Fibroblast of lung (primary cell): ENCODE measurements at regions not wholly inside any gene's neighbourhood (a gene's known extent, or its start where the extent isn't known, plus 50 kb on each side); places are given as distances from the start of the nearest gene placed in this dataset.

ENCODE experiments used
- EZH2 ChIP-seq: IDR thresholded peaks from 2 replicates; pipeline ENCODE4 v1.5.1; 2012; ENCODE audit warnings: low read length, control low read depth, mild to moderate bottlenecking; ENCODE audit errors: missing control alignments
- TF ChIP-seq, protein P1 (sequence below), 2 donors: IDR thresholded peaks in 1 of 2; conservative IDR thresholded peaks in 1 of 2; 1 replicate in 1 of 2; 2 replicates in 1 of 2; pipeline ENCODE4 v1.5.1; 2011 to 2012; ENCODE audit warnings: low read length in 2 of 2, control low read depth in 1 of 2, inconsistent platforms in 1 of 2, low read depth in 1 of 2, mild to moderate bottlenecking in 1 of 2

- TF ChIP-seq, protein P1, sequence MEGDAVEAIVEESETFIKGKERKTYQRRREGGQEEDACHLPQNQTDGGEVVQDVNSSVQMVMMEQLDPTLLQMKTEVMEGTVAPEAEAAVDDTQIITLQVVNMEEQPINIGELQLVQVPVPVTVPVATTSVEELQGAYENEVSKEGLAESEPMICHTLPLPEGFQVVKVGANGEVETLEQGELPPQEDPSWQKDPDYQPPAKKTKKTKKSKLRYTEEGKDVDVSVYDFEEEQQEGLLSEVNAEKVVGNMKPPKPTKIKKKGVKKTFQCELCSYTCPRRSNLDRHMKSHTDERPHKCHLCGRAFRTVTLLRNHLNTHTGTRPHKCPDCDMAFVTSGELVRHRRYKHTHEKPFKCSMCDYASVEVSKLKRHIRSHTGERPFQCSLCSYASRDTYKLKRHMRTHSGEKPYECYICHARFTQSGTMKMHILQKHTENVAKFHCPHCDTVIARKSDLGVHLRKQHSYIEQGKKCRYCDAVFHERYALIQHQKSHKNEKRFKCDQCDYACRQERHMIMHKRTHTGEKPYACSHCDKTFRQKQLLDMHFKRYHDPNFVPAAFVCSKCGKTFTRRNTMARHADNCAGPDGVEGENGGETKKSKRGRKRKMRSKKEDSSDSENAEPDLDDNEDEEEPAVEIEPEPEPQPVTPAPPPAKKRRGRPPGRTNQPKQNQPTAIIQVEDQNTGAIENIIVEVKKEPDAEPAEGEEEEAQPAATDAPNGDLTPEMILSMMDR (conservative IDR thresholded peaks at IDR 0.05 in 1 of 2, IDR thresholded peaks at IDR 0.05 in 1 of 2; ENCODE audit: low read depth in 1 of 2, low read length in 2 of 2) = no peak
- TF ChIP-seq EZH2 = no peak
Measured at GRCh38 chr5:159782197-159782994, 133.9 kb upstream of the ADRA1B start.
